H1 (cell line): ENCODE measurements at regions not wholly inside any gene's neighbourhood (a gene's known extent, or its start where the extent isn't known, plus 50 kb on each side); places are given as distances from the start of the nearest gene placed in this dataset.

ENCODE experiments used
- CTCF ChIA-PET: fragments of 300-600 bp; sonication (Branson Sonifier 250); formaldehyde crosslinking; loops from one replicate; lab custom pipeline; 2021; ENCODE audit not compliant: partially characterized antibody; lab: Charles Lee
- POLR2A ChIA-PET: fragments of 300-600 bp; sonication (Branson Sonifier 250); formaldehyde crosslinking; loops from one replicate; lab custom pipeline; 2021; ENCODE audit warnings: inconsistent platforms; ENCODE audit not compliant: partially characterized antibody; lab: Charles Lee
- DNase-seq, 2 experiments: peaks; one replicate each; pipeline versions ENCODE4 v3.0.0 to v3.0.0-alpha.2; 2010 to 2022; ENCODE audit warnings: low spot score in 2 of 2, low read depth in 1 of 2, mixed read lengths in 1 of 2
- FAIRE-seq: peaks from 2 replicates; lab custom pipeline; 2011; peaks lifted over from hg19 to GRCh38; lab: Jason Lieb, UNC
- H2AFZ ChIP-seq: 2 replicates; pipeline ENCODE4 v1.8.1; 2012; ENCODE audit warnings: low read length, inconsistent platforms
- H2AK5ac ChIP-seq: 2 replicates; pipeline ENCODE4 v1.6.1; 2013; ENCODE audit warnings: low read depth, low read length
- H2BK120ac ChIP-seq: replicated peaks from 2 replicates; pipeline ENCODE3; 2013; ENCODE audit warnings: low read depth, low read length, inconsistent platforms
- H2BK12ac ChIP-seq: 2 replicates; pipeline ENCODE4 v1.6.1; 2013; ENCODE audit warnings: low read depth, low read length
- H2BK15ac ChIP-seq: 2 replicates; pipeline ENCODE4 v1.6.1; 2013; ENCODE audit warnings: low read length
- H2BK20ac ChIP-seq: 2 replicates; pipeline ENCODE4 v1.6.1; 2013; ENCODE audit warnings: low read length
- H2BK5ac ChIP-seq: 2 replicates; pipeline ENCODE4 v1.6.1; 2013; ENCODE audit warnings: low read depth, low read length
- H3K14ac ChIP-seq: 2 replicates; pipeline ENCODE4 v1.6.1; 2013; ENCODE audit warnings: inconsistent platforms; ENCODE audit not compliant: insufficient read length
- H3K18ac ChIP-seq: 2 replicates; pipeline ENCODE4 v1.6.1; 2013; ENCODE audit warnings: low read length; ENCODE audit errors: extremely low read depth
- H3K23ac ChIP-seq: 2 replicates; pipeline ENCODE4 v1.6.1; 2013; ENCODE audit warnings: inconsistent platforms; ENCODE audit not compliant: insufficient read length
- H3K23me2 ChIP-seq: 2 replicates; pipeline ENCODE4 v1.6.1; 2013; ENCODE audit warnings: low read depth, low read length
- H3K27ac ChIP-seq: 2 replicates; pipeline ENCODE4 v1.6.1; 2011; ENCODE audit warnings: low read depth, low read length, inconsistent platforms
- H3K27me3 ChIP-seq, 4 experiments: replicated peaks in 1 of 4; 1 replicate in 1 of 4; 2 replicates in 3 of 4; pipeline versions ENCODE4 v1.6.1 to v1.8.1; 2011 to 2013; ENCODE audit warnings: low read length in 3 of 4, mild to moderate bottlenecking in 3 of 4, inconsistent platforms in 2 of 4, mixed read lengths in 2 of 4, moderate library complexity in 1 of 4; ENCODE audit not compliant: control insufficient read depth in 3 of 4, insufficient read depth in 3 of 4; ENCODE audit errors: extremely low read depth in 1 of 4
- H3K36me3 ChIP-seq, 4 experiments: 2 replicates each; pipeline versions ENCODE4 v1.6.1 to v1.8.1; 2011 to 2013; ENCODE audit warnings: mild to moderate bottlenecking in 4 of 4, low read length in 3 of 4, moderate library complexity in 2 of 4, control low read depth in 1 of 4, inconsistent platforms in 1 of 4; ENCODE audit not compliant: insufficient read depth in 4 of 4, control insufficient read depth in 2 of 4
- H3K4ac ChIP-seq: replicated peaks from 2 replicates; pipeline ENCODE3; 2013; ENCODE audit warnings: low read length, low read depth, mixed read lengths, inconsistent platforms; ENCODE audit not compliant: insufficient read length
- H3K4me1 ChIP-seq, 4 experiments: replicated peaks in 1 of 4; 1 replicate in 1 of 4; 2 replicates in 3 of 4; pipeline versions ENCODE4 v1.6.1 to v1.8.1; 2011 to 2013; ENCODE audit warnings: low read length in 3 of 4, inconsistent platforms in 2 of 4, mixed read lengths in 1 of 4; ENCODE audit not compliant: insufficient read depth in 4 of 4, control insufficient read depth in 3 of 4
- H3K4me2 ChIP-seq, 2 experiments: 2 replicates each; pipeline versions ENCODE4 v1.6.1 to v1.8.1; 2011 to 2013; ENCODE audit warnings: low read depth in 2 of 2, low read length in 2 of 2, control low read depth in 1 of 2, inconsistent platforms in 1 of 2, mild to moderate bottlenecking in 1 of 2; ENCODE audit not compliant: insufficient read depth in 1 of 2
- H3K4me3 ChIP-seq, 4 experiments: fragments of 200-600, 300-600 bp in 1 of 4; sonication (generic), shearing (Covaris generic), sonication (Bioruptor Twin) in 1 of 4; 2 replicates each; pipeline versions ENCODE4 v1.5.1 to v1.8.1; 2011 to 2016; ENCODE audit warnings: low read length in 4 of 4, low read depth in 3 of 4, control low read depth in 2 of 4, inconsistent platforms in 2 of 4, mild to moderate bottlenecking in 2 of 4, mixed read lengths in 1 of 4, moderate library complexity in 1 of 4; ENCODE audit not compliant: insufficient read depth in 2 of 4; ENCODE audit errors: extremely low read depth in 1 of 4
- H3K56ac ChIP-seq: replicated peaks from 2 replicates; pipeline ENCODE3; 2013; ENCODE audit warnings: low read depth, mild to moderate bottlenecking, mixed read lengths, low read length, inconsistent platforms; ENCODE audit not compliant: insufficient read length
- H3K79me1 ChIP-seq: 2 replicates; pipeline ENCODE4 v1.6.1; 2013; ENCODE audit warnings: low read depth, low read length, control low read depth
- H3K79me2 ChIP-seq, 2 experiments: 2 replicates each; pipeline versions ENCODE4 v1.6.1 to v1.8.1; 2012 to 2013; ENCODE audit warnings: low read length in 2 of 2, mild to moderate bottlenecking in 2 of 2, inconsistent platforms in 1 of 2; ENCODE audit not compliant: insufficient read depth in 2 of 2, control insufficient read depth in 1 of 2
- H3K9ac ChIP-seq, 4 experiments: replicated peaks in 1 of 4; 1 replicate in 1 of 4; 2 replicates in 3 of 4; pipeline versions ENCODE4 v1.6.1 to v1.8.1; 2011 to 2013; ENCODE audit warnings: low read depth in 3 of 4, low read length in 3 of 4, control low read depth in 2 of 4, mild to moderate bottlenecking in 2 of 4, moderate library complexity in 2 of 4, inconsistent platforms in 1 of 4; ENCODE audit errors: extremely low read depth in 1 of 4
- H3K9me3 ChIP-seq, 2 experiments: 2 replicates each; pipeline versions ENCODE4 v1.6.1 to v1.8.1; 2012 to 2013; ENCODE audit warnings: mild to moderate bottlenecking in 2 of 2, moderate library complexity in 2 of 2, control low read depth in 1 of 2, inconsistent platforms in 1 of 2, low read depth in 1 of 2, low read length in 1 of 2, mixed read lengths in 1 of 2; ENCODE audit not compliant: insufficient read depth in 2 of 2
- H4K20me1 ChIP-seq, 2 experiments: replicated peaks in 1 of 2; 2 replicates each; pipeline versions ENCODE3 to v1.8.1; 2011 to 2013; ENCODE audit warnings: inconsistent platforms in 2 of 2, low read length in 2 of 2, mild to moderate bottlenecking in 1 of 2; ENCODE audit not compliant: insufficient read depth in 2 of 2, control insufficient read depth in 1 of 2
- H4K5ac ChIP-seq: 2 replicates; pipeline ENCODE4 v1.6.1; 2013; ENCODE audit warnings: low read length, low read depth, mixed read lengths, inconsistent platforms; ENCODE audit not compliant: insufficient read length
- H4K8ac ChIP-seq: 2 replicates; pipeline ENCODE4 v1.8.0; 2013; ENCODE audit warnings: mild to moderate bottlenecking, moderate library complexity, low read length, inconsistent platforms; ENCODE audit not compliant: insufficient read depth; ENCODE audit errors: extremely low read depth
- H4K91ac ChIP-seq: replicated peaks from 2 replicates; pipeline ENCODE3; 2013; ENCODE audit warnings: low read length, mixed read lengths, inconsistent platforms; ENCODE audit not compliant: insufficient read length
- EGR1 ChIP-seq: IDR thresholded peaks from 2 replicates; pipeline ENCODE4 v1.6.1; 2011; ENCODE audit warnings: low read depth, low read length, borderline replicate concordance
- EZH2 ChIP-seq: fragments of 200-600 bp; sonication (generic); IDR thresholded peaks from 2 replicates; pipeline ENCODE4 v1.7.1; 2012; ENCODE audit warnings: low read depth, mild to moderate bottlenecking, moderate library complexity, low read length, inconsistent platforms; ENCODE audit not compliant: severe bottlenecking
- NANOG ChIP-seq: IDR thresholded peaks from 2 replicates; pipeline ENCODE4 v1.6.1; 2011; ENCODE audit warnings: low read length, low read depth, mild to moderate bottlenecking, inconsistent platforms; ENCODE audit not compliant: insufficient read depth, poor library complexity, severe bottlenecking
- POLR2A ChIP-seq, 2 experiments: IDR thresholded peaks; 1 replicate in 1 of 2; 2 replicates in 1 of 2; pipeline ENCODE4 v1.6.1; 2011; ENCODE audit warnings: low read depth in 2 of 2, low read length in 2 of 2, mild to moderate bottlenecking in 2 of 2; ENCODE audit errors: control extremely low read depth in 1 of 2
- RFX5 ChIP-seq: IDR thresholded peaks from 2 replicates; pipeline ENCODE4 v1.6.1; 2011; ENCODE audit warnings: low read depth, low read length, improper control_type of control experiment, borderline replicate concordance
- WGBS, 2 experiments: shearing (Covaris generic) in 1 of 2; methylation state at CpG; one replicate each; pipeline versions ENCODE4 v1.1.6 to v1.1.7; 2013 to 2015; ENCODE audit warnings: low lambda C conversion rate in 2 of 2, mixed read lengths in 2 of 2, inconsistent platforms in 1 of 2, low coverage in 1 of 2, missing lambda C conversion rate in 1 of 2; ENCODE audit not compliant: insufficient replicate concordance in 2 of 2, insufficient coverage in 1 of 2, insufficient read length in 1 of 2; ENCODE audit errors: extremely low coverage in 1 of 2, missing lambda C conversion rate in 1 of 2; 5-methylcytosine and 5-hydroxymethylcytosine counted together
- TF ChIP-seq, protein P1 (sequence below): IDR thresholded peaks from 2 replicates; pipeline ENCODE4 v1.6.1; 2011; ENCODE audit warnings: low read length, improper control_type of control experiment

DNA sequence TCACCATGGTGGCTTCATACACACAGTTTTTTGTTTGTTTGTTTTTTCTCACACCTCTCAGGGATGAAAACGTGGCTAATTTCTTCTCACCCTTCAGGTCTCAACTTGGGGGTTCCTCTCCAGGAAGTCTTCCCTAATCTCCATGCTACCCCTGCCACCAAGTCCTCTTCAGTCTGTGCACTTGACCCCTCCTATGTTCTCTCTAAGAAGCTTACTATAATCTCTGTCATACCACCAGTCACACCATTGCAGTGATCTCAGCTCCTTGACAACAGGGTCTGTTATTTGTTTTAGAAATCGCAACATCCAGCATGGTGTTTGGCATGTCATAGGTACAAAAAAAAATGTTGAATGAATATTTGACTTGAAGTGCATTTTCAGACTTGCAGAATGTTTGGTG, 83.4 kb downstream of the PRORP start:
- Histone ChIP-seq H3K79me2 (no peaks in the 10 kb centered on the region), H4K5ac (no peak overlapping the region), H3K27me3 (no peaks in the 10 kb centered on the region), H3K9ac (no peak overlapping the region), H2BK5ac (no peak overlapping the region), H2BK12ac (no peak overlapping the region), H3K27ac (no peak overlapping the region), H3K4me1 (no peaks in the 10 kb centered on the region), H3K18ac (no peak overlapping the region), H3K14ac (no peak overlapping the region), H2BK20ac (no peak overlapping the region), H4K8ac (no peak overlapping the region), H4K20me1 (no peaks in the 10 kb centered on the region), H2AK5ac (no peak overlapping the region), H3K23me2 (no peaks in the 10 kb centered on the region), H3K4me3 (no peak overlapping the region), H2AFZ (no peak overlapping the region), H3K9me3 (no peaks in the 10 kb centered on the region), H3K23ac (no peak overlapping the region), H2BK120ac (no peak overlapping the region), H3K4me2 (no peak overlapping the region), H3K36me3 (no peaks in the 10 kb centered on the region), H3K56ac (no peak overlapping the region), H4K91ac (no peak overlapping the region), H2BK15ac (no peak overlapping the region), H3K79me1 (no peaks in the 10 kb centered on the region), H3K4ac (no peak overlapping the region)
- DNase-seq, result no peak
- FAIRE-seq, result no peak
- ChIA-PET CTCF (interaction anchor here (1.1 to 1.2 kb wide), 2 partner anchors 9 kb away, joined by 4 read pairs; no protein-coding TSS in a partner anchor), POLR2A (no interaction called here)
- TF ChIP-seq, protein P1, sequence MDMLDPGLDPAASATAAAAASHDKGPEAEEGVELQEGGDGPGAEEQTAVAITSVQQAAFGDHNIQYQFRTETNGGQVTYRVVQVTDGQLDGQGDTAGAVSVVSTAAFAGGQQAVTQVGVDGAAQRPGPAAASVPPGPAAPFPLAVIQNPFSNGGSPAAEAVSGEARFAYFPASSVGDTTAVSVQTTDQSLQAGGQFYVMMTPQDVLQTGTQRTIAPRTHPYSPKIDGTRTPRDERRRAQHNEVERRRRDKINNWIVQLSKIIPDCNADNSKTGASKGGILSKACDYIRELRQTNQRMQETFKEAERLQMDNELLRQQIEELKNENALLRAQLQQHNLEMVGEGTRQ, result no peak
- TF ChIP-seq POLR2A (IDR thresholded peaks at IDR 0.05; ENCODE audit: control extremely low read depth in 1 of 2, low read depth in 2 of 2, low read length in 2 of 2) (no peak), RFX5 (no peak), NANOG (no peak), EZH2 (no peak), EGR1 (no peak)
- 75% methylated on average over 2 of the region's 2 CpGs; no CpG with 5 or more reads in 1 of the 2 experiments for WGBS, 2 experiments
